GM23338 (cell line): ENCODE measurements at regions not wholly inside any gene's neighbourhood (a gene's known extent, or its start where the extent isn't known, plus 50 kb on each side); places are given as distances from the start of the nearest gene placed in this dataset.

Experiments used
- ATAC-seq: fragments of 200-7000 bp; cut with Tn5 transposase; 3 replicates; pipeline ENCODE4 v1.9.1; 2020
- DNase-seq: peaks from one replicate; pipeline ENCODE4 v3.0.0-alpha.2; 2015; ENCODE audit warnings: low spot score
- H2AFZ ChIP-seq: fragments of 200-600 bp; sonication (generic); 2 replicates; pipeline ENCODE4 v1.8.0; 2016; ENCODE audit warnings: antibody characterized with exemption, mild to moderate bottlenecking, moderate library complexity
- H3F3A ChIP-seq: fragments of 200-600 bp; sonication (generic); replicated peaks from 2 replicates; pipeline ENCODE4 v1.8.0; 2017; ENCODE audit warnings: antibody characterized with exemption, mixed run types, low read depth
- H3K27ac ChIP-seq: fragments of 200-600 bp; sonication (generic); 2 replicates; pipeline ENCODE4 v1.6.1; 2016; ENCODE audit warnings: low read depth
- H3K27me3 ChIP-seq: fragments of 200-600 bp; sonication (generic); 2 replicates; pipeline ENCODE4 v1.8.0; 2016; ENCODE audit warnings: mild to moderate bottlenecking, mixed run types, moderate library complexity; ENCODE audit not compliant: insufficient read depth
- H3K36me3 ChIP-seq: fragments of 200-600 bp; sonication (generic); 2 replicates; pipeline ENCODE4 v1.8.0; 2016; ENCODE audit warnings: mild to moderate bottlenecking; ENCODE audit not compliant: insufficient read depth
- H3K4me1 ChIP-seq: fragments of 200-600 bp; sonication (generic); 2 replicates; pipeline ENCODE4 v1.8.0; 2016; ENCODE audit warnings: mild to moderate bottlenecking, moderate library complexity; ENCODE audit not compliant: insufficient read depth
- H3K4me2 ChIP-seq: fragments of 200-600 bp; sonication (generic); 2 replicates; pipeline ENCODE4 v1.7.1; 2017; ENCODE audit warnings: mixed run types
- H3K4me3 ChIP-seq: fragments of 200-600 bp; sonication (generic); 2 replicates; pipeline ENCODE4 v1.6.1; 2016; ENCODE audit warnings: mixed run types
- H3K79me2 ChIP-seq: fragments of 200-600 bp; sonication (generic); replicated peaks from 2 replicates; pipeline ENCODE4 v1.8.0; 2017; ENCODE audit warnings: mild to moderate bottlenecking; ENCODE audit not compliant: insufficient read depth
- H3K9me2 ChIP-seq: fragments of 200-600 bp; sonication (generic); 2 replicates; pipeline ENCODE4 v1.8.0; 2017; ENCODE audit not compliant: insufficient read depth
- H4K20me1 ChIP-seq: fragments of 200-600 bp; sonication (generic); replicated peaks from 2 replicates; pipeline ENCODE4 v1.8.0; 2017; ENCODE audit warnings: mild to moderate bottlenecking; ENCODE audit not compliant: insufficient read depth
- H3K27ac Mint-ChIP-seq: 2 replicates; pipeline ENCODE4 v1.8.0; 2020; ENCODE audit warnings: inconsistent platforms, mild to moderate bottlenecking, moderate library complexity, mixed read lengths
- H3K27me3 Mint-ChIP-seq: 3 replicates; pipeline ENCODE4 v1.8.0; 2022; ENCODE audit warnings: low read depth, mild to moderate bottlenecking, moderate library complexity, mixed read lengths, inconsistent platforms; ENCODE audit not compliant: insufficient read depth, poor library complexity
- H3K36me3 Mint-ChIP-seq: 3 replicates; pipeline ENCODE4 v1.8.0; 2021; ENCODE audit warnings: low read depth, mild to moderate bottlenecking, inconsistent platforms, moderate library complexity, mixed read lengths
- H3K4me1 Mint-ChIP-seq: 3 replicates; pipeline ENCODE4 v1.8.0; 2020; ENCODE audit warnings: mild to moderate bottlenecking, inconsistent platforms, mixed read lengths
- H3K4me3 Mint-ChIP-seq: 3 replicates; pipeline ENCODE4 v1.8.0; 2021; ENCODE audit warnings: moderate library complexity, mild to moderate bottlenecking, inconsistent platforms, mixed read lengths
- H3K9me3 Mint-ChIP-seq: 3 replicates; pipeline ENCODE4 v1.8.0; 2020; ENCODE audit warnings: moderate library complexity, mild to moderate bottlenecking, inconsistent platforms, mixed read lengths
- CREB1 ChIP-seq: fragments of 250-450 bp; sonication (Bioruptor Pico); IDR thresholded peaks from 2 replicates; pipeline ENCODE4 v1.5.0; 2020; ENCODE audit warnings: low read depth, mild to moderate bottlenecking, moderate library complexity
- ETS1 ChIP-seq: IDR thresholded peaks from 2 replicates; pipeline ENCODE4 v1.6.1; 2016; ENCODE audit warnings: antibody characterized with exemption
- EZH2 ChIP-seq: fragments of 200-600 bp; sonication (generic); IDR thresholded peaks from one replicate; pipeline ENCODE4 v1.8.0; 2017; ENCODE audit warnings: antibody characterized with exemption, mild to moderate bottlenecking, low read depth; ENCODE audit not compliant: unreplicated experiment
- EZH2phosphoT487 ChIP-seq: fragments of 200-600 bp; sonication (generic); IDR thresholded peaks from one replicate; pipeline ENCODE4 v1.8.1; 2018; ENCODE audit warnings: antibody characterized with exemption; ENCODE audit not compliant: unreplicated experiment
- JUNB ChIP-seq: IDR thresholded peaks from one replicate; pipeline ENCODE4 v1.6.1; 2016; ENCODE audit warnings: antibody characterized with exemption; ENCODE audit not compliant: unreplicated experiment
- NANOG ChIP-seq: IDR thresholded peaks from 2 replicates; pipeline ENCODE4 v1.6.1; 2016; ENCODE audit warnings: antibody characterized with exemption, borderline replicate concordance
- POLR2AphosphoS5 ChIP-seq: IDR thresholded peaks from 2 replicates; pipeline ENCODE4 v1.6.1; 2016; ENCODE audit warnings: antibody characterized with exemption, low read depth
- REST ChIP-seq: IDR thresholded peaks from one replicate; pipeline ENCODE4 v1.6.1; 2018; ENCODE audit warnings: antibody characterized with exemption; ENCODE audit not compliant: unreplicated experiment
- STAT1 ChIP-seq: IDR thresholded peaks from one replicate; pipeline ENCODE4 v1.6.1; 2016; ENCODE audit warnings: antibody characterized with exemption; ENCODE audit not compliant: unreplicated experiment
- ZNF462 ChIP-seq: fragments of 250-450 bp; sonication (Bioruptor Pico); IDR thresholded peaks from 2 replicates; pipeline ENCODE4 v1.5.0; 2020; ENCODE audit warnings: mild to moderate bottlenecking, moderate library complexity

- no peaks in the 10 kb centered on the region for H3F3A ChIP-seq
- H4K20me1 ChIP-seq: no peaks in the 10 kb centered on the region
- H3K9me2 ChIP-seq: no peaks in the 10 kb centered on the region
- ATAC-seq (no peak), DNase-seq (no peak)
- no peaks in the 10 kb centered on the region for H3K36me3 ChIP-seq
- Mint-ChIP-seq H3K4me3 (no peak overlapping the region), H3K27ac (no peak overlapping the region), H3K36me3 (no peaks in the 10 kb centered on the region), H3K4me1 (peaks cover 14% of the 10 kb centered on the region), H3K27me3 (peaks cover 37% of the 10 kb centered on the region), H3K9me3 (peaks cover 6% of the 10 kb centered on the region; the same call in 1 of the 3 replicates)
- H3K27ac ChIP-seq: no peak overlapping the region
- peaks cover 76% of the 10 kb centered on the region for H3K27me3 ChIP-seq
- no peak overlapping the region for H2AFZ ChIP-seq
- H3K4me1 ChIP-seq: peaks cover 23% of the 10 kb centered on the region
- H3K79me2 ChIP-seq: no peaks in the 10 kb centered on the region
- H3K4me2 ChIP-seq: no peak overlapping the region
- no peak overlapping the region for H3K4me3 ChIP-seq
- TF ChIP-seq EZH2phosphoT487: no peak
- no peak for TF ChIP-seq STAT1
- TF ChIP-seq JUNB: no peak
- no peak for TF ChIP-seq NANOG
- no peak for TF ChIP-seq POLR2AphosphoS5
- no peak for TF ChIP-seq EZH2
- no peak for TF ChIP-seq ZNF462 (CRISPR knock-in tag)
- no peak for TF ChIP-seq CREB1 (CRISPR knock-in tag)
- no peak for TF ChIP-seq ETS1
- TF ChIP-seq REST: no peak
Observed at GRCh38 chr7:31456646-31457368, 57.1 kb upstream of the ITPRID1 start.
